HG03135 (cell line): ENCODE measurements at regions not wholly inside any gene's neighbourhood (a gene's known extent, or its start where the extent isn't known, plus 50 kb on each side); places are given as distances from the start of the nearest gene placed in this dataset.
"Not testable (repeated sequence)": the region's sequence is repeated elsewhere in the genome, so short reads cannot be mapped to it uniquely, and the experiment has no call there.

ENCODE experiments used
- ATAC-seq: cut with Tn5 transposase; IDR thresholded peaks from one replicate; pipeline ENCODE4 v1.9.1; 2021; ENCODE audit warnings: mild to moderate bottlenecking, moderate library complexity; ENCODE audit not compliant: unreplicated experiment

GRCh38 chr5:166287866-166288265 lies 2003.6 kb upstream of the WWC1 start:
- ATAC-seq = no peak

- not testable (repeated sequence) for ATAC-seq
Measured at GRCh38 chr5:166291800-166292199, 1999.6 kb upstream of the WWC1 start.

GRCh38 chr5:166293892-166294291 lies 1997.6 kb upstream of the WWC1 start:
- ATAC-seq = no peak

GRCh38 chr5:166302166-166302565 lies 1989.3 kb upstream of the WWC1 start:
- ATAC-seq = no peak

GRCh38 chr5:166317425-166317824 lies 1974.0 kb upstream of the WWC1 start:
- no peak for ATAC-seq

GRCh38 chr5:166320920-166321480 lies 1970.4 kb upstream of the WWC1 start:
- no peak for ATAC-seq

GRCh38 chr5:166324372-166324771 lies 1967.1 kb upstream of the WWC1 start:
- ATAC-seq = no peak

GRCh38 chr5:166329149-166329800 lies 1962.2 kb upstream of the WWC1 start:
- no peak for ATAC-seq

- ATAC-seq = no peak
Measured at GRCh38 chr5:166330036-166330435, 1961.4 kb upstream of the WWC1 start.

GRCh38 chr5:166331521-166331920 lies 1959.9 kb upstream of the WWC1 start:
- no peak for ATAC-seq

GRCh38 chr5:166338801-166339200 lies 1952.6 kb upstream of the WWC1 start:
- ATAC-seq = no peak

GRCh38 chr5:166340039-166340438 lies 1951.4 kb upstream of the WWC1 start:
- ATAC-seq = no peak

GRCh38 chr5:166341740-166342337 lies 1949.6 kb upstream of the WWC1 start:
- no peak for ATAC-seq

GRCh38 chr5:166342402-166342801 lies 1949.0 kb upstream of the WWC1 start:
- ATAC-seq = no peak

GRCh38 chr5:166346726-166347374 lies 1944.6 kb upstream of the WWC1 start:
- ATAC-seq = no peak

GRCh38 chr5:166349046-166349445 lies 1942.4 kb upstream of the WWC1 start:
- no peak for ATAC-seq

- ATAC-seq = no peak
Measured at GRCh38 chr5:166353580-166353979, 1937.9 kb upstream of the WWC1 start.

- no peak for ATAC-seq
Measured at GRCh38 chr5:166354332-166354731, 1937.1 kb upstream of the WWC1 start.

GRCh38 chr5:166356096-166356495 lies 1935.3 kb upstream of the WWC1 start:
- no peak for ATAC-seq

GRCh38 chr5:166358127-166358830 lies 1933.2 kb upstream of the WWC1 start:
- no peak for ATAC-seq

GRCh38 chr5:166363087-166363760 lies 1928.2 kb upstream of the WWC1 start:
- no peak for ATAC-seq
